Activated CD4-positive, alpha-beta T cell treated with anti-CD3 and anti-CD28 coated beads, Interleukin-10, Interleukin-2, amounts not matched to agents 100 ng/mL and 50 ng/mL, durations not matched to agents 16 hours and 8 hours (primary cell): ENCODE measurements at regions not wholly inside any gene's neighbourhood (a gene's known extent, or its start where the extent isn't known, plus 50 kb on each side); places are given as distances from the start of the nearest gene placed in this dataset.
"Not testable (repeated sequence)": the region's sequence is repeated elsewhere in the genome, so short reads cannot be mapped to it uniquely, and the experiment has no call there.

Source experiments
- DNase-seq: peaks from one replicate; pipeline ENCODE4 v3.0.0-alpha.2; 2020

DNA sequence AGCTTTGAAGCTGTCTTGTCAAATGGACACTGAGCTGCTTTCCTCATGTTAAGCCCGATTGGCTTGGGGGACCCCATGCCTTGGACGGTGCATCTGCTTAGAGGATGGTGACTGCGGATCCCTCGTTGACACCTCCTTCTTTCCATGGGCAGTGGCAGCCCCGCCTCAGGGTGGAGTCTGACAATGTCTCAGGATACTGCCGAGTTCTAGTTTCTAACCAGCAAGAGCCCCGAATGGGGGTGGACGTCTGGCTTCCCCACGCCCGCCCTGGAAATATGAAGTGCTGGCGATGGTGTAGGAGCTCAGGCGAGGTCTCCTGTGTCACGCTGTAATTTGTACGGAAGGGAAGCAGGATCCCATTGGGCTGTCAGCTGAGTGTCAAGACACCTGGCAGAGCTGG, 106.2 kb upstream of the CTBP2 start:
- DNase-seq: no peak

- no peak for DNase-seq
These were observed 105.2 kb upstream of the CTBP2 start for GRCh38 chr10:125265579-125265955.

GRCh38 chr10:125264757-125265578, 104.6 kb upstream of the CTBP2 start:
- no peak for DNase-seq

DNA sequence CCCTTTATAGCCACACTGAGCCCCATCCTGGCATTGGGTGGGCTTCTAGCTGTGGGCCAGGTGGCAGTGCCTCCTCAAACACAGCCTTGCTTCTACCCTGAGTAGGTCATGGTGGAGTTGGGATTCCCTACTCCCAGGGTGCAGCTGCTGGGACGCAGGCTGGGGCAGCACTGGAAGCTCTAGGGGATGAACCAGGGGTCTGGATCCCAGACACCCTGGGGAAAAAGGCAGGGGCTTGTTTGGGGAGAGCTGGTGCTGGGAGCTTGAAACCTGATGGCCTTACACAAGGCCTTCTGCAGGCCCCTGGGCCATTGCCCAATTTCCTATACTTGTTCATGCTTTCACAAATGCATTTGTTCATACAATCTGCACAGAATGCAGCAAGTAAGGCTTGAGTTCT, 103.7 kb upstream of the CTBP2 start:
- DNase-seq: no peak

DNA sequence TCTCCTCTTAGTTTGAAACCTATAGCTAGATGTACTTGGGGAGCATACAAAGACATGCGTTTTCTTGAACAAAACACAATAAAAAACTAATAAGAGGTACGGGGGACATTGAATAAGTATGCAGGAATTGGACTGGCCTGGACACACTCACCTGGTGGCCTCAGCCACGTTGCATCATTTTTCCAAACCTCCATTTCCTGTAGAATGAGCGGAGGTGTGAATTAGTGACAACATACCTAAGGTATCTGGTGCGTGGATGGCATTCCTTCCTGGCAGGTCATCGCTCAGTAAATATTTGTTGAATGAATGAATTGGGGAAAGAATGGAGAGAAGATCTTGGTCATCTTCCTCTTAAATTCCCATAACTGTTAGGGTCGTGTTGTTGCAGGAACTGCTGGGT, 103.2 kb upstream of the CTBP2 start:
- no peak for DNase-seq

- DNase-seq: no peak
These were observed 102.6 kb upstream of the CTBP2 start for GRCh38 chr10:125262920-125263319.

DNA sequence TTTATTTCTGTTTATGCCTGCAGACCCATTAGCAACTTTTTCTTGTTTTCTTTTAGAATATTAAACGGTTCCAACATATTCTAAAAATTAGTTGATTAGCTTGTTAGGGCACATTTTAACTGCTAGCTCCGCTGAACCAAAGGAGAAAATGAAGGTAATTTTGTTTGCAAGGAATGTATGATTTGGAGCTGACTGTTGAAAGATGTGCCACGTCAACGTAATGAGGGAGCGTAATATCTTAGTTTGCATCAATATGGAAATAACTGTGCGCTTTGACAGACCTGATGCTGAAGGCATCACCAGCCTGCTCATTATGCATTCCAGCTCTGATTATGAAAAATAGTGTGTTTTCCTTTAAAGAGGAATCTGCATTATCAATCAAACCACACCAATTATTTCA, 102.0 kb upstream of the CTBP2 start:
- DNase-seq: no peak

DNA sequence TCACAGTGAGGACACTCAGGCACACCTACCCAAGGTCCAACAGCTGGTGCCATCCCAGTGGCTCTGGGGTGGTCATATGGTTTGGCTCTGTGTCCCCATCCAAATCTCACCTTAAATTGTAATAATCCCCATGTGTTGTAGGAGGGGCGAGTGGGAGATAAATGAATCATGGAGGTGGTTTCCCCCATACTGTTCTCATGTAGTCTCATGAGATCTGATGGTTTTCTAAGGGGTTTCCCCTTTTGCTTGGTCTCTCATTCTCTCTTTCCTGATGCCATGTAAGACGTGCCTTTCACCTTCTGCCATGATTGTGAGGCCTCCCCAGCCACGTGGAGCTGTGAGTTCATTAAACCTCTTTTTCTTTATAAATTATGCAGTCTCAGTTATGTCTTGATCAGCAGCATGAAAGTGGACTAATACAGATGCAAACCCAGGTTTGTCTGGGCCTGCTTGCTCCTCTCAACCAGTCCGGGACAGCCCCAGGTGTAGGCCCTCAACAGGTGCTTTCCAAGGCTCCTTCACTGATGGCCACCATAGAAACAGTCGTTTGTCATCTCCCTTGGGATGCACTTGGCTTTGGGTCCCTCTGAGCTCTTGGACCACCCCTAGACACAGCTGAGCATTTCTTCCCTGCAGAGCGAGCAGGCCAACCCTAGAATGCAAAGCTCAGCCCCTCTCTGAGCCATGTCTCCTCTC, 101.3 kb upstream of the CTBP2 start:
- DNase-seq: no peak

DNA sequence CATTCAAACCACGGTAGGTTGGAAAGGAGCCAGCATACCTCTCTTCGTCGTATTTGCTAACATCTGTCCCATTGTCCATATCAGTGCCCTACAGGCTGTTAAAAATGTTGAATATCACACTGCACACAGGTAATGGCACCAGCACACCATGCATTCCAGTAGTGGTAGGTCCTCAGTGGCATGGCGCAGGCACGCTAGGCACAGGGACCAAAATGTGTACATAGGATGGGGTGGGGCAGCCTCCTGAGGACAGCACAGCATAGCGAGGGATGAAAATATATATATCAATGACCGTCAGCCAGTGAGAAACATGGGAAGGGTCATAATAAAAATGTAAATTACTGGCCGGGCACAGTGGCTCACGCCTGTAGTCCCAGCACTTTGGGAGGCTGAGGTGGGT, 99.9 kb upstream of the CTBP2 start:
- DNase-seq: no peak

GRCh38 chr10:125259651-125260050, 99.3 kb upstream of the CTBP2 start:
- DNase-seq: no peak

DNA sequence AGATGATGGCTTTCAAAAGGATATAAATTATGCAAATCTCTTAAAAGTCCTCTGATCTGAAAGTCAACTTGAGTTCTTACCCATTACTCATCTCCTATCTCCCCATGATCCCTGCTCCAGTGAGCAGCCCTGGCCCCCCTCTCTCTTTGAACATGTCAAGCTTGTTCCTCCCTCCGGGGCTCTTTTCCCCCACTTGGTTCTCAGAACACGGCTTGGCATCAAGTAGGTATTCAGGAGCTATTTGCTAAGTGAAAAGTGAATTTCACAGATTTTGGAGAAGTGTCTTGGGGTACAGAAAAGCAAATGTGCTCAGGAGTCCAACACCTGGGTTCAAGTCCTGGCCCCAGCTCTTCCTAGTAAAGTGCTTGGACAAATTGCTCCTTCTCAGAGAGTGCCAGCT, 98.3 kb upstream of the CTBP2 start:
- no peak for DNase-seq

DNA sequence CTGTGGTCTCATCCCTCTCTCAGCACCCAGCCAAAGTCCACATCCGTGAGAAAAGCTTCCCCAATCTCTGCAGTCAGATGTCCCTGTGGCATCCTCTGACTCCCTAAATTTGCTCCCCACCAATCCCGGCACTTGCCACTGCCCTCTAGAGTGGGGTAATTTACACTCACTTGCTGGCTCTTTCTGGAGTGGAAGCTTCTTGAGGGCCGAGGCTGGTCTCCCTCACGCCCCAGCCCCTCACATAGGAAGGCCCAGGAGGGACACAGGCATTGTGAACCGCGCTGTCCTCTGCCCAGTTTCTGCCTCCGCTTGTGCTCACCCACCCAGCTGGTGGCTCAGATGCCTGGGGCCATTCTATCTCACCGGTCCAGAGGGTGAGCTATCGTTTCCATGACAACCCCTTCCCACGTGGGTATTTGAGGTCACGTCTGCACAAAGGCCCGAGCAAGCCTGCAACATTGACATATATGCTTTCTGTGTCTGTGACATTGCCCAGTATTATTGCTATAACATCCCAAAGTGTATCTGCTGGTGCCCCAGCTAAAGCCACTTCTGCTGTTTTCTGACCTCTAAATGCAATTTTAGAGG, 97.3 kb upstream of the CTBP2 start:
- no peak for DNase-seq

DNA sequence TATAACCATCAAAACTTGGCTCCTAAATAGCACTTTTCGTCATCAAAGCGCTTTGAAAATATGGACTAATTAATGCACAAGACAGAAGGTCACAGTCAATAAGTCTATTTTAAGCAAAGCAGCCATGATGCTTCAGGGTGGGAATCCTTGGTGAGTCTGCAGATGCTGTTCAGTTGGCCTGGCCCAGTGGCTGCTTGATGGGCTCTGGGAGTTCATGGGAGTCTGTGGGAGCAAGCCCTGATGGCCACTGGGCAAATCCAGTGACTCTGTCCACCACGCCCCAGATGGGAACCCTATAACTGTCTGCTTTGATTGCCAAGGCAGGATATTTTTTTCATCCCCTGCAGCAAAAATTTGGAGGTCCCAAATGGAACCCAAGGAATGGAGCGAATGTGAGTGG, 95.7 kb upstream of the CTBP2 start:
- DNase-seq: no peak

DNA sequence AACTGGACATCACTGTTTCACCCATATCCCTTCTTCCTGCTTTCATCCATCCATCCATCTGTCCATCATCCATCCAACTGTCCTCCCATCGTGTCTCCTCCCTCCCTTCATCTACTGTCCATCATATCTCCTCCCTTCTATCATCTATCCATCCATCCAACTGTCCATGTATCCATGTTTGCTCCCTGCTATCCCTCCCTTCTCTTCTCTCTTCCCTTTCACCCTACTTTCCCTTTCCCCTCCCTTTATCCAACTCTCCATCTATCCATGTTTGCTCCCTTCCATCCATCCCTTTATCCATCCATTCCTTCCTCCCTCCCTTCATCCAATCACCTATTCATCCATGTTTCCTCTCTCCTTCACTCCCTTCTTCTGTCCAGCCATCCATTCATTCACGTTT, 92.6 kb upstream of the CTBP2 start:
- no peak for DNase-seq

- not testable (repeated sequence) for DNase-seq
These were observed 90.5 kb upstream of the CTBP2 start for GRCh38 chr10:125250834-125251233.

DNA sequence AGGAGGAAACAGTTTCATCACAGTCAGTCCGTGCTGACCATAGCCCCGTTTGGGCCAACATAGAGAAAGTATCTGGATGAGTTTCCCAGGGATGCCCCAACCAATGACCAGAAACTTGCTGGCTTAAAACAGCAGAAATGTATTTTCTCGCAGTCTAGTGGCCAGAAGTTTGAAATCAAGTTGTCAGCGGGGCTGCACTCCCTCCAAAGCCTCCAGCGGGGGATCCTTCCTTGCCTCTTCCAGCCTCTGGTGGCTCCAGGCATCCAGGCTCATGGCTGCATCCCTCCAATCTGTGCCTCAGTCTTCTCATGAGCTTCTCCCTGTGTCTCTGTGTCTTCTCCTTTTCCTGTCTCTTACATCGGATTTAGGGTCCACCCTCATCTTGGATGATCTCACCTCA, 89.6 kb upstream of the CTBP2 start:
- no peak for DNase-seq

DNA sequence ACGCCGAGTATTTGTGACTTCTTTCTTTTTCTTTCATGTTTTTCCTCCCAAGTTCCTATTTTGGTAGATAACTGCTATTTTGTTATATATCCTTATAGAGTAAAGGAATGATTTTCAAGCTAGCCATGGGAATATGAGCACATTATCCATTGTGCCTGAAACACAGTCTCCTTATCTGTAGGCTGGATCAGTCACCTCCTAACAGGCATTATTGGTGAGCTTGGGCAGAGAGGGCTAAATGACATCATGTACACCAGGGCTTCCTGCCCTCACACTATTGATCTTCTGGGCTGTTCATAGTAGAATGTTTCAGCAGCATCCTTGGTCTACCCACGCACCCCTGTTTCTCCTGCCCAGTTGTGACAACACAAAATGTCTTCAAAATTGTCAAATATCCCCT, 88.1 kb upstream of the CTBP2 start:
- DNase-seq: no peak

DNA sequence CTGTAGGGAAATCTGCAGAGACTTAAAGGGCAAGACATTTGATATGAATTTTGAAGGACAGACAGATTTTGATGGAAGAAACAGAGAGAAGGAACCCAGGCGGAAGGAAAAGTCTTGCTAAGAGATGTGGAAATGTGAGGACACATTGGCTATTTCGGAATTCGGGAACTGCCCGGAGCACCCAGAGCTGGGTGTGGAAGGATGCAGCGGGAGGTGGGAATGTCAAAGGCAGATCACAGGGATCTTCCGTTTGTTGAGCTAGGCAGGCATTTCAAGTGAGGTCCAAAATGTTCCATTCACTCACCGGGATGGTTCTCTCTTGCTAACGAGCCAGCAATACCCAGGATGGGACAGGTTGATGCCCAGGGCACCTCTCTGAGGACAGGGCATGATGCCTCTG, 87.2 kb upstream of the CTBP2 start:
- DNase-seq: no peak

DNA sequence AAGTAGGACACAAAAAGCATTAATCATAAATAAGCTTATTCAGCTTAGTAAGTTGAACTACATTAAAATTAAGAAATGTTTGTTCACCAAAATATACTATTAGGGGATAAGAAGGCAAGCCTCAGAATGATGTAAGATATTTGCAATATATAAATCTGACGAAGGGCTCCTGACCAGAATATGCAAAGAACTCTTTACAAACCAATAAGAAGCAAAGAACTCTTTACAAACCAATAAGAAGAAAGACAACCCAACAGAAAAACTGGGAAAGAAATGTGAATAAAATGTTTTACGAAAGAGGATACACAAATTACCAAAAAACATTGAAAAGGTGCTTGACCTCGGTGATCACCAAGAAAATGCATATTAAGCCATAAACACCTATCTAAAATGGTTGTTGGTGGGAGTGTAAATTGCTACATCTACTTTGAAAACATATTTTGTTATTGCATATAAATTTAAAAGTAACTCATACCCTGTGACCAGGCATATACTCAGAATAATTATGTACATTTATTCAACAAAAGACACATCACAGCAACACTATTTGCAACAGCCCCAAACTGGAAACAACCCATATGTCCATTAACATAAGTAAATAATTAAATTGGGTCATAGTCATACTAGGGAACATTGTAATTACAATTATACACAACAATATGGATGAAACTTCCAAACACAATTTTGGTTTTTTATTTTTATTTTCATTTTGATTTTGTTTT, 83.3 kb upstream of the CTBP2 start:
- DNase-seq: no peak

DNA sequence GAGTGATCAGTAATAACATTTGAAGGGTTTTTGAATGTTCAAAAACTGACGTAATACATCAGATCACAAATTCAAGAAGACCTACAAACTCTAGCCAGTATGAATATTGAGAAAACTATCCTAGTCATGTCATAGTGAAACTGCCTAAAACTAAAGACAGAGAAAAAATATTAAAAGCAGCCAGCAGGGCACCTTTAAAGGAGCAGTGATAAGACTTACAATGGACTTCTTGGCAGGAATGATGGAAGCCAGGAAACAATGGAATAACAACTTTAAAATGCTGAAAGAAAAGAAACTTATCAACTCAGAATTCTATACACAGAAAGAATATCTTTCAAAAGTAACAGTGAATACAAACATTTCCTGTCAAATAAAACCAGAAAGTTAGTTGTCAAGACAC, 78.3 kb upstream of the CTBP2 start:
- no peak for DNase-seq

- no peak for DNase-seq
These were observed 75.7 kb upstream of the CTBP2 start for GRCh38 chr10:125236091-125236490.

DNA sequence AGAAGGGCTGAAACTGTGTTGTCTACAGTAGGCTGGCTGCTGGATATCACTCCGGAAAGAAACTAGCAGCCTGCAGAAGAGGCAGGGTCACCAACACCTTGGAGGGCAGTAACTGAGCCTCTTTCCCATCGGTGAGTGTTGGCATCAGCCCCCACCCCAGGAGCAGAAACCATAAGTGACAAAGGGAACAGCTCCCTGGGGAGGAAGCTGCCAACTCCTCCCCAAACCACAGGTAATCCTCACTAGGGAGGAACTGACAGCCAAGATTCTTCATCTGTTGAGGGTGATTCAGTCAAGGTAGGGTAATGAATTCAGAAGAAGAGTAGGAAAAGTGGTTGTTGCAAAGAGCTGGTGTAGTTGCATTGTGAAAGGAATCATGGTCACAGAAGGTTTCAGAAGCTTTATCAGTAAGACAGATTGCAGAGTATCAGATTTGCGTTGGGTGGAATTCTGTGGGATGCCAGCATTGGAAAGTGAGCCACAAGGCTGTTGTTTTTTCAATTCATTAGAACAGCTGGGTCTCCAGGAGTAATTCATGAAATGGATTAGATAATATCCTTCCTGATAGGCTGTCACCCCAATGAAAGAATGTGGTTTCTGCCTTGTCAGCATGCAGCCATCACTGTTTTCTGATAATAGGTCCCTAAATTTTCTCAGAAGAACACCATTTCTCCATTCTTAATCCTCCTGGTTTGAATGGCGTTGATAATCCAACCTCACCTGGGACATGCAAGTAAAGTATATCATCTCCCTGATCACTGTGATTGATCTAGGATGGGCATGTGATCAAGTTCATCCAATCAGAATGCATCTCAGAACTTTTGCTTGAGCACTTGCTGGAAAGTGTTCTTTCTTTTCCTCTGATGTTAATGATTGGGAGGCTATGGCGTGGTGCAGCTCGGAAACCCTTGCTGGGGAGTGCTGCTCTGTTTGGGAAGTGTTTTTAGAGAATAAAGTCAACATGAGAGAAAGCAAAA, 75.0 kb upstream of the CTBP2 start:
- no peak for DNase-seq
